NCI-H1694 (cell line): ENCODE measurements at regions not wholly inside any gene's neighbourhood (a gene's known extent, or its start where the extent isn't known, plus 50 kb on each side); places are given as distances from the start of the nearest gene placed in this dataset.
"Not testable (repeated sequence)": the region's sequence is repeated elsewhere in the genome, so short reads cannot be mapped to it uniquely, and the experiment has no call there.

Experiments
- DNase-seq: peaks from one replicate; lab custom pipeline; 2025; lab: John Stamatoyannopoulos, UW

DNA sequence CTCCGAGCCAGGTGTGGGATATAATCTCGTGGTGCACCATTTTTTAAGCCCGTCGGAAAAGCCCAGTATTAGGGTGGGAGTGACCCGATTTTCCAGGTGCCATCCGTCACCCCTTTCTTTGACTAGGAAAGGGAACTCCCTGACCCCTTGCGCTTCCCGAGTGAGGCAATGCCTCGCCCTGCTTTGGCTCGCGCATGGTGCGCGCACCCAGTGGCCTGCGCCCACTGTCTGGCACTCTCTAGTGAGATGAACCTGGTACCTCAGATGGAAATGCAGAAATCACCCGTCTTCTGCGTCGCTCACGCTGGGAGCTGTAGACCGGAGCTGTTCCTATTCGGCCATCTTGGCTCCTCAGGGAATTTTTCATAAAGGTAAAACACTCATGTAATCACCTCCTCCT lies 63.9 kb downstream of the RWDD3 start:
- DNase-seq: not testable (repeated sequence)

DNA sequence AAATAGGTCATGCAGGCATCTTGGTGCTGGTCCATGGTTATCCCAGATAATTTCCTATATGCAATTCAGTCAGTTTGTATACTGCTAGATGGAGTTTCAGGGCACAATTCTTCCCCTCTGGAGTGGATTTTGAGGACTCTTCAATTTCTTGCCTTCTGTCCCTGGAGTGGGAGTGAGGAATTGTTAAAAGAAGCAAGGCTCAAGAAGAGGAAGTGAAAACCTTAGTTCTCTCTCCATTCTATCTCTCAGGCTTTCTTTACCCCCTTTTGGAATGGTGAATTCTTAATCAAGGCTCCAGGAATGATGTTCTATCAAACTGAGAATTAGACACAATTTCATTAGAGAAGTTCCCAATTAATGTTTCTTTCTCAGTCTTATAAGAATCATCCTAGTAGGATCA lies 67.1 kb downstream of the RWDD3 start:
- no peak for DNase-seq

DNA sequence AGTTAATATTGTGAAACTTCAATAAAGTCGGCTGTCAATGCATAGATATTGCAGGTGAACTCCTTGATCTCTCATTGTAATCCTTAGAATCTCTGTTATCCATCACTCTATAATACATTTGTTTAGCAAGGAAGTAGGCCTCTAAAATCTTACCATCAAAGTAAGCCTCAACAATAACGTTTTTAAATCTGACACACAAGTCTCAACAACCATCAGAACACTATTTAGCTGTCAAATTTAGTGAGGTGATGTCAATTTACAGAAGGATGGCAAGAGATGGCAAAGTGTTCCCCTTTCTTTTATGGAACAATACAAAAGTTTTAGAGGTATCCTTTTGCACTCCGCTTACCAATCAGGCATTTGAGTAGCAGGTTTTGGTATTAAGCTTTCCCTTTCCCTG lies 67.6 kb downstream of the RWDD3 start:
- no peak for DNase-seq

DNA sequence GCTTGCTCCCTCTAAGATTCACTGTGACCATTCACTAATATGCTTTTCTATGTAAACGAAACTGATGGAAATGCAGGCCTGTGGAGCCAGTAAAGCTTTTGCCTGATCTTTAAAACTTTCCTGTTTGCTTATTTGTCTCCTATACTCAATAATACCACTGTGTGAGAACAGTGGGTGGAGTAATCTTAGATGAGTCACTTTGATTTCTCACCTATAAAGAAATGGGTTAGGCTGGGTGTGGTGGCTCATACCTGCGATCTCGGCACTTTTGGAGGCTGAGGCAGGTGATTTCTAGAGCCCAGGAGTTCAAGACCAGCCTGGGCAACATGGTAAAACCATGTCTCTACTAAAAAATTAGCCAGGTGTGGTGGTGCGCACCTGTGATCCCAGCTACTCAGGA lies 70.8 kb downstream of the RWDD3 start:
- no peak for DNase-seq

DNA sequence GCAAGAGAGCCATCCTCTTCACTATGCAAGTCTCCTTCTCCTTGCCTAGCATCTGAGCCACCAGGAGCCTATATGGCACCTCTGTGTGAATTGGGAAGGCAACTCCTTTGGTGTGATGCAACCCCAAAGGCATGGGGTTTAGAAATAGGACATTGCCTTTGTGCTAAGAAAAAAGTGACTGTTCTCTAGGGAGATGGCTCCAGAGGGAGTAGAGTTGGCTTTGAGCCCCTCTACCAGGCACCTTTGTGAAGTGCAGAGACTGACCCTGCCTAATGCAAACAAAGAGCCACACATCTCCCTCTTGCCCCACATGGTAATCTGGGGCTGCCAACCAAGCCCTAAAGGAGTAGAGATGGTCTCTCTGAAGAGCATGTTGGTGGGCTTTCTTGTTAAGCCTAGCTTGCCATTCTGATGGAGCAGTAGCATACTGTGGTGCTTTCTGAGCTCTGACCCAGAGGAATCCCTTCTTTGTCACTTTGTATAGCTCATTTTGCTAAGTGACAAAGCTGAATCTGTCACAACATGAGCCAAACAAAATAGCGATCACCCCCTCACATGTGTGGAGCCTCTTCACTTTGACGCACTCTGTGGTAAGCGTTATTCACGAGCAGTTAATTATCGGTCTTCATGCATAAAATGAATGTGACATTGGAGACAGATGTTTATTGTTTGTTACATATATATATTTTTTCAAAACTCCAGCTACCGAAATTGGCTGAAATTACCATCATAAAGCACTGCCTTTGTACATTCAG lies 74.4 kb downstream of the RWDD3 start:
- DNase-seq: no peak

DNA sequence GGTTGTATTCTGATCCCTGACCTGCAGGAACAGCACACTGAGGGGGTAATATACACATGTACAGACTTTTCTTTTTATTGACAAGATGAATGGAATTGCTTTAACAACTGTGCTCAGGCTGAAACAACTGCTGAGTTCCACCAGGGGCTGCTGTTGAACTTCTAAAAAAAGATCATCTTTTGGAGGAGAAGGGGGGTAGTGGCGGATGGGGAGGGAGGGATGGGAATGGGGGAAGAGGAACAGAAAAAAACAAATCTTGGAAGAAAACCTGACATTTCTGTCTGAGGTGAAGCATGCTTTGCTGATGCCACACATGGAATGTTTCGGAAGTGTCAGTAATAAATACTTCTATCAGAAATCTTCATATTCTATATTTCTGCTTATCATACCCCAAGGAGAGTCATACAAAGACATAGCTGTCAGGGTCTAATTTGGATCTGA lies 75.0 kb downstream of the RWDD3 start:
- peak; percentile 62 for DNase-seq

DNA sequence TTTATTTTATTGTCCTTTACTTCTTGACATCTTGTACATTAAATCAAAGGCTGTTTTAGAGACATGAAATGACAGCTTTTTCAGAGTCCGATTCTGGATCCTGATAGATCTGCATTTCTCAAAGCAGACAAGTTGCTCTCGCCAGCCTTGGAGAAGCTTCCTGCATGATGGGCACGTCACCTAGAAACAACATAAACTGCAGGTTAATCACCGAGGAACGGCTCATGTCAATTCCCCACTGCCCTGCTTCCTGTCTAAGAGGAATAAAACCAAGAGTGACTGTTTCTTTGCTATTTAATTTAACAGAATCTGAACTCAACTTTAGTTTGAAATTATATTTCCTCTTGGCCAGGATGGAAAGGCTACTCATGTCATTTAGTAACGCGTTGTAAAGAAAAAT lies 77.0 kb downstream of the RWDD3 start:
- no peak for DNase-seq

DNA sequence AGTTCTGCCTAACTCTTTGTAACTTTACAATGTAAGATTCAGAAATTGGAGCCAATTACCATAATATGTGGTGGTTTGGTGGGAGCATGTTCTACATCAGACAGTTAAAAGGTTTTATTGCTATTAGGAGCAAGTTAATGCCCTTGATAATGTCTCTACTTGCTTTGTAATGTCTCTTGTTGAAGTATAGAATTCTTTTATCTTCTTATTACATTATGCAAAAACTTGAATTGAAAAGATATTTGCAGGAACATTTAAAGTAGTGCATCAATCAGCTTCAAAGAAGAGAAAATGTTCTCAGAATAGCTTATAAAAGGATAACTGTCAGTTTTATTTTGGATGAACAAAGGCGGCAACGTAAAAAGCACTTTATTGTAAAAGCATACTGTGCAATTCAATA lies 77.8 kb downstream of the RWDD3 start:
- DNase-seq: no peak

DNA sequence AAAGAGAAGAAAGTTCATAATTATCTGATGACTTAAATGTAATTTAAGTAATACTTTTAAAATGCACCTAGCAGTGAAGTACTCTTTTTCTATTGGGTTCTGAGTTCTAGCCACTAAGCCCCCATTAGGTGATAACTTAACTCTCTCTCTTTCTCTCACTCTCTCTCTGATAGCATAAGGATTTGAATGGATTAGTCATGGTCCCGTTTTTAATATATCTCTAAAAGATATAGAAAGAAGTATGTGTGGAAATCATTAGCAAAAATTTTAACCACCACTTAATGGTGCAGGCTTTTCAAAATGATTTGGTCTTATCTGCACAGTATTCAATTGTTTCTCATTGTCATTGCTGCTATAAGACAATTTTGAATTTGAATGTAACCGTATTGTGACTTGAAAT lies 78.2 kb downstream of the RWDD3 start:
- DNase-seq: no peak

DNA sequence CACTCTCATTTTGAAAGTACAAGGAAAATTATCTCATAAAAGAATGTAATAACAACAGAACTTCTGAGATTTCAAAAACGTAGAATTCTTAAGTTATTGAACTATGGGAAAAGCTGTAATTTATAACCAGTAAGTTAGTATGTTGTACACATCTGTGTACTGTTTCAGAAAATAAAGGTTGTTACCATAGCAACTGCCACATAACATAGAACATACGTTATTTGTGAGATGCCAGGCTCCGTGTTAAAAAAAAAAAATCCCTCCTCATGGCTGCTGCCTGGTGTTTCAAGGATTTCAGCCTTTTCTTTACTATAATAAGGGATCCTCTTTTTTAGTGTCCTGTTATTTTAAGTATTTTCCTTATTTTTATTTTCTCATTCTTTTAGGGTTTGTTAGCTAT lies 79.5 kb downstream of the RWDD3 start:
- no peak for DNase-seq

DNA sequence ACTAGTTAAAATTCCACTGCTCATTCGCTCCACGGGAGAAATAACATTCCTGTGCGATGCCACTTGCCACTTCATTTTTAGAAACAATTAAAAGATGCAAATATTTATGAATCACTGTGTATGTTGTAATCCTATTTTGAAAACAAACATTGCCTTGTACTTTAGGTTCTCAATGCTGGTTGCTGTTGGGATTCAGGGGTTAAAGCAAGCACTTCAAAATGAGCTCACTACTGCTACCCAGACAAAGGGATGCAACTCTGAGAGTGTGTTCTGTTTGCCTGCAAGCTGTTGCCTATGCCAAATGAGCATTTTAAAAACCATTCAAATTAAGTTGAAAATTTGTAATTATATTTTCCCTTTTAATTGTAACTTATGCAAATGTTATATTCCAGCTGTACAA lies 87.5 kb downstream of the RWDD3 start:
- DNase-seq: no peak

DNA sequence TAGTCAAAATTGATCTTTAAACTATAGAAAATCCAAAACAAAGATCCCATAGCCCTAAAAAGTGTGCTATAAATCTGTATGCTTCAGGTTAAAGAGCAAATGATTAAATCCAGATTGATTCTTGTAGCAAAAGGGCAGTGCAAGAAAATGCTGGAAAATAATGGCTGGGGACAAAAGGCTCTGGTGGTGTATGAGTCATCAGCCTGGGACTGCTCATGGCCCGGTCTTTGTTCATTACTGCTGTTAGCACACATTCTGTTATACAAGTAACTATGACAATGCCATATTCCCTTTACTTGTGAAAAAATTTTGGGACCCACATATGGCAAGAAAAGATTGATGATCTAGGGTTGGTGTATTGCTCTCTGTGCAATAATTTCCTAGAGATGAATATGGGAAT lies 89.1 kb downstream of the RWDD3 start:
- no peak for DNase-seq

DNA sequence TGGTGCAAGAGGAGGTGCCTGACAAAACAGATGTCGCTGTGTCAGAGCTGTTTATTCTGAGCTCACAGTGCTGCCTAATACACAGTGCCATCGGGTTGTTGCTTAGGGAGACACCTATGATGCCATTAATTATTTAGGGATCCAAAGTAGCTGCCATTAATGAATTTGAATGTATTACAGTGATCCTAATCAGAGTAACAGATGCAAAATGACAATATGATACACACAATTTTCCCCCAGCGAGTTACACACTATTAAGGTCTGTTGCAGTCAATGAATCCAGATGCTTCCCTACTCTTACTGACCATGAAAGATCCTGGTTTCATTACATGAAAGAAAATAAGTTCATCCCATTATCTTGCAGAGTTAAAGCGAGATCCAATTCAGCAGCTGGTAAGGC lies 91.3 kb downstream of the RWDD3 start:
- DNase-seq: peak; percentile 75

DNA sequence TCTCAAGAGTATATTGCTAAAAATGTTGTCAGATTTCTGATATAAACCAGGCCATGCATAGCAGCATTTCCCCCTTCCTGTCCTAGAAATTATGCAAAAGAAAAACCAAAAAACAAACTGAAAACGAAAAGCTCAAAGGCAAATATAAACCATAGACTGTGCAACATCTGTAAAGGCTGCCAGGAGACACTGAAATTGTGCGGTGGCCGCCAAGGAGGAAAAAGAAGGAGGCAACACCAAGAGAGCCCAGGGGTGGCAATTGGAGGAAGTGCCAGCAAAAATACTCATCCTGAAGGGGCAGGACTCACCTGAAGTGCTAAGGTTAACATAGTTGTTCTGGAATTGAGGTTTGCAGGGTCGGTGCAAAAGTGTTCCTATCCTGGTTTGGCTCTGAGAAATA lies 92.0 kb downstream of the RWDD3 start:
- DNase-seq: no peak

DNA sequence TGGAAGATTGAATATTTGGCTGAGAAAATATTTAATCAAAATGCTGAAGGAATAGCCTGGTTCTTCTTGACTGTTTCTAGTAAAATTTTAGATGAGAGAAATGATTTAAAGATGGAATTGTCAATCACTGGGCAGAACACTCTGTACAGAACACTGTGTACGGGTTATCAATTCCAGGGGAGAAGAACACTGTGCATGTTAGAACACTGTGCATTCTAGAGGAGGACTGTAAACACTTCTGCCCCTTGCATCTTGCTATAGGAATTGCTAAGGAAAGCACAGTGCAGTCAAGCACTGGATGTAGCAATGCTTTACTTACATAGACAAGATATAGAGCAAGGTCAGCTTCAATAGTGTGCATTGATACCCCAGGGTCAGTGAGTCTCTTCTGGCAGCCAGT lies 98.7 kb downstream of the RWDD3 start:
- no peak for DNase-seq

DNA sequence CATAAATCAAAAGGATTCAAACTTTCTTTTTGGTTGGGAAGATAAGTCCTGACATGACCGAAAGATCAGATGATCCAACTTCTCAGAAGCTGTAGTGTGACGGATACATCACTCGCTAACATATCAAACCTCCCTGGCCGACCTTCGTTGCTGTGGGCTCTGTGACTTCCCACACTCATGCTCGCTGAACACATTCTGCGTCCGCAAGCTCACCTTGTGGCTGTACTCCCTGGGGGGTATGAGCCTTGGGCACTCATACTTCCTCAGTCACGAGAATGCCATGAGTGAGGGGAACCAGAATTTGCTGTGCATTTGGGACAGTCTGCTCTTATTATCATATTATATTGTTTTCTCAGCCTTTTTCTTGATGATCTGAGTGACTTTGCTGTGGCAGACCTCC lies 105.4 kb downstream of the RWDD3 start:
- DNase-seq: no peak

DNA sequence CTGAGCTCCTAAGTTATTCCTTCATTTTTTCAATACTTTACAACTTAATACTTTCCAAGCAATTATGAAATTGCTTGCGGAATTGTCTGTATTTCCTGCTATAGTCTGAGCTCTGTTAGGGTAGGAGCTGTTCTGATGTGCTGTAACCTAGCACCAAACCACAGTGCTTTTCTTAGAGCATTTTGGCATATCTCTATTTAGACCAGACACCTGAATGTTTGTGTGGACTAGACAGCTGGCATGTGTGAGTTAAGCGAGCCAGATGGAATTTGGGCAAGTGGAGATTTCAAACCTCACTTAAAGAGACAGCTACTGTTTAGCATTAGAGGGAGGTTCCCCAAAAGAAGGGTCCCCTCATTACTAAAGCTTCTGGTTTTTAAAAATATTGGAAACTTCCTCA lies 106.1 kb downstream of the RWDD3 start:
- peak; percentile 63 for DNase-seq

DNA sequence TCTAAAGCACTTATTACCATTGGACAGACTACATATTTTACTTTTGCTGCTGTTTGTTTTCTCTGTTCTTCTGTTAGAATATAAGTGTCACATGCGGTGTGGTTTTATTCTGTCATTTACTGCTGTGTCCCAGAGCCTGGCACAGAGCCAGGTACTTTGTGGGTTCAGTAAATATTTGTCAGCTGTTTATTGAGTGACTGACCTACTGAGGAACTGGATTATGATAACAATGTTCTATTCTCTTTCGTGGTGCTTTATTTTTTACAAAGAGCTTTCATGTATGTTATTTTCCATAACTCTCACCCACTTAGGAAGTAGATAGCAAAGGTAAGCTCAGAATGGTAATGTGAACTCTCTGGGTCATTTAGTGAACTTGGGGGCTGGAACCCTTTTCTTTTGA lies 118.8 kb downstream of the RWDD3 start:
- no peak for DNase-seq

DNA sequence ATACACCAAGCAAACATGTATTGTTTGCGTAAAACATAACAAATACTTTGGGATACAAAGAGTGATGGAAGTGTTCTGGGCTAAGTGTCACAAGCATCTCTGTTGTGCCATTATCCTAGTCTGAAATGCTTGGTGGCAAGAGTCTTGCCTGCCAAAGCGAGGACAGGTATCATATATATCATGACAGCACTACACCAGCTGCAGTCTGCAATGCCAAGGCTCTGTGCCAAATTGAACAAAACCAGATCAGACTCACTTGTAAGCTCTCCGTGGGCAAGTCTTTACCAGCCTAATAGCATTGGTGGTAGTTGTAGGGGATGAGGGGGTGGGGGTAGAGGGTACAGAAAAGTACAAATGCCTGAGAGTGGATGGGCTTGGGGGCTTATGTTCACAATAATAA lies 119.2 kb downstream of the RWDD3 start:
- DNase-seq: peak; percentile 79

DNA sequence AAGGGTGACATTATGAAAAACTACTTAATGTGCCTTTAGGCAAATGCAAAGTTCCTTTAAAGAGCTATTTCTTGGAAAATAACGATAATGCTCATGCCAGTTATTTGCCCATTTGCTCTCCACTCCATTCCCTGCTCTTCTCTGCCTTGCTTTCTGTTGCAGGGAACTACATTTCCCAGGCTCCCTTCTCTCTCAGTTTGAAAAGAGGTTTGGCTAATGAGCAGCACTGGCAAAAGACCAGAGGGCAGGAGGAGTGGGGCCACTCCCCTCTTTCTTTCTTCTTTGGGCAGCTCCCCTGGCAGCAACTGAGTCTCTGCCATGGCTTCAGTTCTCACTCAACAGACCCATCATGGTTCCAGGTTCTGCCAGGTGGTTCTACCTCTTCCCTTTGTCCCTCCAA lies 130.5 kb downstream of the RWDD3 start:
- DNase-seq: no peak

DNA sequence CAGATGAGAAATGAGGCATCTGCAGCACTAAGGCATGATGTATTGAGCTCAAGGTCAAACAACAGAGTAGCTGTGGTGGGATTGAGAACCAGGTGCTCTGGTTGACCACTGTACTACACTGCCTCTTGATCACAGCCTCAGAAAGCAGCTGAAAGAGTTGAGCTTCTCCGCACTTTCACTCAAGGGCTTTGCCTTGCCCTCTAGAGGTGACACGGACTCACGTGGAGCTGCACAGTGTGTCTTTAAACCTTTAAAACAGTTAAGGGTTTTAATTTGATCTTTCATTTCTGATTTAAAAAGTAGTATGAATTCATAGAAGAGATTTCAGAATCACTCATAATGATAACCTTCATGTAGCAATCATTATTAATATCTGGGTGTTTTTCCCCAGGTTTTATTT lies 132.5 kb downstream of the RWDD3 start:
- DNase-seq: no peak

DNA sequence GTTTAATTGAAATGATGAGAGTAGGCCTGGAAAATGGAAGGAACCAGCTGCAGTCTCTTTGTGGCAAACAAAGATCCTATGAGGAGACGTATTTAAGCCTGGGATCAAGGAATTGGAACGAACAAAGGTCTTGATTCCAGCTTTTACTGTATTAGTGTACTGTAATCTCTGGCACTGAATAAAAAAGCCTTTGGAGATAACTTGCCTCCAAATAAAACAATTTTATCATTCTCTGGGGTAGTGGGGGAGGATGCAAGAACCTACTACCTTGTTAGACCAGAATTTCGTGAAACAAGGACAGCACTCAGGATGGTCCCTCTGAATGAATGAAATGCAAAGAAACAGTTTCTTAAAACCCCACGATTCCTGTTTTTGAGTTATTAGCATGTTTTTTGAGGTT lies 134.2 kb downstream of the RWDD3 start:
- no peak for DNase-seq

DNA sequence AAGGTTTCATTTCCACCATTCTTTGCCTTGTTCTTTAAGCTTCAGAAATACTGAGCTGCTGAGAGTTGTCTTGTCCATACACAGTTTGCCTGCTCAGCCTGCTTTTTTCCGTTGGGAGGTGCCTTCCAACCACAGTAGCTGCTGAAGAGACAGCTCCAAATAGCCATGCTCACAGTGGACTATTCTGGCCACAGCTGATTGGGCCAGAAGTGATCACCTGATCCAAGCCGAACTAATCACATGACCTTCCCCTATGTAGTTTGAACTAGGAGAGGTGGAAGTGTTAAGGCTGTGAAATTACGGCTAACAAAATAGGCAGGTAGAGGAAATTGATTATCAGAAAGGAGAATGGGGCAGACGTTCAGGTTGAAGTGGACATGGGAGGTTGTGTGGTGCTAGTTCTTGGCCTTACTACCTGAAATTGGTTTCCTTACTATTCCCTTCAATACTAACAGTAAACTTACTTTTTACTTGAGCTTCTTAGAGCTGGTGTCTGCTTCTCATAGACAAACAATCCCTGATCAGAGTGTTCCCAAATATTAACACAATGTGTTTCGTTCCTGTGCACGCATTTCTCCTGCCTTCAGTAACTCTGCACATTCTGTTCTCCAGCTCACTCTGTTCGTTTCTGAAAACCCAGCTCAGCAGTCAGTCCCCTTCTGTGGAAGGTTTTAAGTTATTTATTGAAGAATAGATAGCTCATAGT lies 136.1 kb downstream of the RWDD3 start:
- DNase-seq: no peak
